GM21825 (cell line): ENCODE measurements at regions not wholly inside any gene's neighbourhood (a gene's known extent, or its start where the extent isn't known, plus 50 kb on each side); places are given as distances from the start of the nearest gene placed in this dataset.

Source experiments
- ATAC-seq: cut with Tn5 transposase; IDR thresholded peaks from one replicate; pipeline ENCODE4 v1.9.1; 2021; ENCODE audit warnings: mild to moderate bottlenecking, moderate library complexity; ENCODE audit not compliant: unreplicated experiment

- no peak for ATAC-seq
Observed at GRCh38 chr4:31341601-31342359, 621.6 kb downstream of the PCDH7 start.

GRCh38 chr4:31343061-31343460, 622.9 kb downstream of the PCDH7 start:
- no peak for ATAC-seq

GRCh38 chr4:31349907-31350306, 629.7 kb downstream of the PCDH7 start:
- ATAC-seq, result no peak

- ATAC-seq, result no peak
Observed at GRCh38 chr4:31351695-31352094, 631.5 kb downstream of the PCDH7 start.

GRCh38 chr4:31356839-31357238, 636.7 kb downstream of the PCDH7 start:
- no peak for ATAC-seq

GRCh38 chr4:31360786-31361185, 640.6 kb downstream of the PCDH7 start:
- no peak for ATAC-seq

- no peak for ATAC-seq
Observed at GRCh38 chr4:31362756-31363155, 642.6 kb downstream of the PCDH7 start.

- no peak for ATAC-seq
Observed at GRCh38 chr4:31365006-31365690, 645.0 kb downstream of the PCDH7 start.

GRCh38 chr4:31366041-31366440, 645.9 kb downstream of the PCDH7 start:
- ATAC-seq, result no peak

- ATAC-seq, result peak; percentile 97
Observed at GRCh38 chr4:31370866-31371465, 650.8 kb downstream of the PCDH7 start.

- no peak for ATAC-seq
Observed at GRCh38 chr4:31374256-31374960, 654.2 kb downstream of the PCDH7 start.

GRCh38 chr4:31375936-31376335, 655.8 kb downstream of the PCDH7 start:
- no peak for ATAC-seq

- ATAC-seq, result no peak
Observed at GRCh38 chr4:31379364-31379763, 659.2 kb downstream of the PCDH7 start.

- no peak for ATAC-seq
Observed at GRCh38 chr4:31383767-31384166, 663.6 kb downstream of the PCDH7 start.

GRCh38 chr4:31390849-31391248, 670.7 kb downstream of the PCDH7 start:
- no peak for ATAC-seq

- no peak for ATAC-seq
Observed at GRCh38 chr4:31391976-31392375, 671.8 kb downstream of the PCDH7 start.

GRCh38 chr4:31392923-31393322, 672.8 kb downstream of the PCDH7 start:
- ATAC-seq, result no peak

GRCh38 chr4:31408121-31408520, 688.0 kb downstream of the PCDH7 start:
- ATAC-seq, result no peak

- ATAC-seq, result no peak
Observed at GRCh38 chr4:31411565-31411964, 691.4 kb downstream of the PCDH7 start.

- no peak for ATAC-seq
Observed at GRCh38 chr4:31415629-31416028, 695.5 kb downstream of the PCDH7 start.

GRCh38 chr4:31416498-31416897, 696.3 kb downstream of the PCDH7 start:
- no peak for ATAC-seq
